Activated CD4-positive, alpha-beta T cell treated with anti-CD3 and anti-CD28 coated beads, Interleukin-2, amount 10 ng/mL, durations not matched to agents 7 days and 5 days (primary cell): ENCODE measurements at regions not wholly inside any gene's neighbourhood (a gene's known extent, or its start where the extent isn't known, plus 50 kb on each side); places are given as distances from the start of the nearest gene placed in this dataset.

Source experiments
- CTCF ChIA-PET: fragments of 350-600 bp; sonication (Branson Sonifier 250); formaldehyde crosslinking; loops from one replicate; lab custom pipeline; 2021; ENCODE audit warnings: antibody characterized with exemption; lab: Charles Lee
- POLR2A ChIA-PET: fragments of 350-600 bp; sonication (Branson Sonifier 250); formaldehyde crosslinking; loops from one replicate; lab custom pipeline; 2021; ENCODE audit warnings: antibody characterized with exemption; lab: Charles Lee
- DNase-seq: peaks from one replicate; pipeline ENCODE4 v3.0.0-alpha.2; 2020
- H3K27ac Mint-ChIP-seq: one replicate; pipeline ENCODE4 v1.8.0; 2021; ENCODE audit warnings: mild to moderate bottlenecking, moderate library complexity, mixed read lengths
- H3K27me3 Mint-ChIP-seq: one replicate; pipeline ENCODE4 v1.8.0; 2021; ENCODE audit warnings: mixed read lengths
- H3K36me3 Mint-ChIP-seq: one replicate; pipeline ENCODE4 v1.8.0; 2021; ENCODE audit warnings: low read depth, mixed read lengths
- H3K4me1 Mint-ChIP-seq: one replicate; pipeline ENCODE4 v1.8.0; 2021; ENCODE audit warnings: mixed read lengths
- H3K4me3 Mint-ChIP-seq: one replicate; pipeline ENCODE4 v1.8.0; 2021; ENCODE audit warnings: mild to moderate bottlenecking, moderate library complexity, mixed read lengths
- H3K9me3 Mint-ChIP-seq: one replicate; pipeline ENCODE4 v1.8.0; 2021; ENCODE audit warnings: mixed read lengths

DNA sequence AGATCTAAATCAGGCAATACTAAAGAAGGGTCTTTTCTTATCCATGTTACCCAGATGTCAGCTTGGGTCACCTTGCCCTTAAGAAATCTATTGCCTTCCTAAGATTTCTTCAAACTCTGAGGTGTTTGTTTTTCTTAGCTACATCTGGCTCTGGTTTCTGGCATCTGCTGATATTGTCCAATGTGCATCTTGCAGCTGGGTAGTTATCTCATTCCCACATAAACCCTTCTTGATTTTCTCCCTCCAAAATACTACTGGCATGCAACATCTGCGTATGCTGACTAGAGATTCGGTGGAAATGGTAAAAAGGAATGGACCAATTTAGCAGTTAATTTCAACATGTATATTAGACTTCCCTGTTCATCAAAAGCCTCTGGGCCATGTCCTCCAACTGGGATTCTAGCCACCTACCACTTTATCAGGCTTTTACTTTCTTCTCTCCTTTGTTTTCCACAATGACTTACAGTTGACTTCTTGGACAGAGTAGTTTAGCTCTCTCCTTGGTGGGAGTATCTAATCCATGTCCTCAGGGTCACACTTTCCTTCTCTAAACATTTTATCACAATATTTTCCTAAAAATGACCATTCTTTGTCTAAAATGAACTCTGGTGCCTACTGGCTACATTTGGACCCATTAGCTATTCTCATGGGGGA, 324.8 kb upstream of the FAR2 start:
- Mint-ChIP-seq H3K4me3 (no peak overlapping the region), H3K36me3 (no peaks in the 10 kb centered on the region), H3K9me3 (no peaks in the 10 kb centered on the region), H3K4me1 (no peaks in the 10 kb centered on the region), H3K27me3 (peaks cover 2% of the 10 kb centered on the region), H3K27ac (no peak overlapping the region)
- CTCF ChIA-PET = interaction anchor here (0.7 kb wide), 1 partner anchor 65 kb away, joined by 3 read pairs; no protein-coding TSS in a partner anchor
- DNase-seq = no peak
- POLR2A ChIA-PET = no interaction called here

- ChIA-PET POLR2A (no interaction called here), CTCF (interaction anchor here (0.7 kb wide), 1 partner anchor 65 kb away, joined by 3 read pairs; no protein-coding TSS in a partner anchor)
- Mint-ChIP-seq H3K27ac (no peak overlapping the region), H3K36me3 (no peaks in the 10 kb centered on the region), H3K9me3 (no peaks in the 10 kb centered on the region), H3K27me3 (peaks cover 2% of the 10 kb centered on the region), H3K4me3 (no peak overlapping the region), H3K4me1 (no peaks in the 10 kb centered on the region)
- DNase-seq = no peak
Observed at GRCh38 chr12:28824849-28825248, 324.2 kb upstream of the FAR2 start.

DNA sequence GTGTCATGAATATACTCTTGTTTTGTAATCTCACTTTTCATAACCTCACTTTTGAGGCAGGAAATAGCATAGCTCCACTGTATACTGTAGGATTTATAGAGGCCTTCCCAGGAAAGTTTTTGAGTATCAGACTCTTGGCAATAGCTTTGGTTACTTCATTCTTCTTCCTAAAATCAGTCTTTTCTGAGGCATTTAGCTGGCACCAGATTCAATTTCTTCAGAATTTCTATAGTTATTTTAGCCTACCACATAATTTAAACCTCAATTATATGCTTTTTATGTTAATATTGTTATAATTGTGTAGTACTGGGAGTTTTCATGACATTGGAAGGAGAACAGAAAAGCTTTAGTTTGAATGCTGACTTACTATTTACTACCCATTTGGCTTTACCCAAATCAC, 322.3 kb upstream of the FAR2 start:
- Mint-ChIP-seq H3K9me3 (no peaks in the 10 kb centered on the region), H3K4me3 (no peak overlapping the region), H3K27me3 (peaks cover 2% of the 10 kb centered on the region), H3K4me1 (no peaks in the 10 kb centered on the region), H3K36me3 (no peaks in the 10 kb centered on the region), H3K27ac (no peak overlapping the region)
- POLR2A ChIA-PET = no interaction called here
- no peak for DNase-seq
- CTCF ChIA-PET = no interaction called here

- Mint-ChIP-seq H3K4me1 (no peaks in the 10 kb centered on the region), H3K27me3 (peaks cover 2% of the 10 kb centered on the region), H3K27ac (no peak overlapping the region), H3K9me3 (no peaks in the 10 kb centered on the region), H3K4me3 (no peak overlapping the region), H3K36me3 (no peaks in the 10 kb centered on the region)
- POLR2A ChIA-PET = no interaction called here
- no peak for DNase-seq
- CTCF ChIA-PET = no interaction called here
Observed at GRCh38 chr12:28827861-28828260, 321.2 kb upstream of the FAR2 start.

DNA sequence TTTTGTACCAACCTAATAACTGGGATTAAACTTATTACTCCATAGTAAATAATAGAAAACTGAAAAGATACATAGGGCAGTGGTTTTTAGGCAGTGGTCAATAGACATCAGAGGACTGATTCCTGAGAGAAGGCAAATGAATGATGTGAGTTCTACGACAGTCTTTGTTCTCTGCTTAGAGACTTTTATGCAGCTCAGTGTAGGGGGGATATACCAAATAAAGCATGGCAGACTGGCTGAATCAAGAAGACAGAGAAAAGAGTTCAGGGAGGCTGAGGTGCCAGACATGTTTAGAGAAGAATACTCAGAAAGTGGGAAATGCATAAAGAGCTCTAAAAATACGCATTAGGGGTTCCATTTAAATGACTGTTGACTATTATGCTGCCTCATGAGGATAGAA, 320.8 kb upstream of the FAR2 start:
- no peaks in the 10 kb centered on the region for H3K36me3 Mint-ChIP-seq
- no peaks in the 10 kb centered on the region for H3K4me1 Mint-ChIP-seq
- no peak for DNase-seq
- peaks cover 2% of the 10 kb centered on the region for H3K27me3 Mint-ChIP-seq
- no peak overlapping the region for H3K4me3 Mint-ChIP-seq
- ChIA-PET POLR2A (no interaction called here), CTCF (no interaction called here)
- H3K9me3 Mint-ChIP-seq = no peaks in the 10 kb centered on the region
- H3K27ac Mint-ChIP-seq = no peak overlapping the region

DNA sequence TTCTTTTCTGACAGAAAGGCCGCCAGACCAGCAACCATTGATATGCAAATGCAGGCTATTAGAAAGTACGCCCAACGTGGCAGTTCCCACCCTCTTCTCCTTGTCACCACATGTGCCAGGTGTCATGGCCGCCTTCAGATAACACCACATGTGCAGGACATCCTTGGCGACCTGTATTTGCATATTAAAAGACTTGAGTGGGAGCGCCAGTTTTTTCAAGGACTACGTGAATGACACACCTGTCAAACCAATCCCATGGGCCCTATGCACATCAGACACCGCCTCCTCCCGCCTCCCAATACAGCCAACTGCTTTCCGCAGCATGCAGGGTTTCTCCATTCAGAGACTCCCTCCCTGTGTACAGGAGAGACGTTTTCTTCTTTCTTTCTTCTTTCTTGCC, 318.6 kb upstream of the FAR2 start:
- Mint-ChIP-seq H3K27me3 (peaks cover 2% of the 10 kb centered on the region), H3K4me1 (no peaks in the 10 kb centered on the region), H3K36me3 (no peaks in the 10 kb centered on the region), H3K27ac (no peak overlapping the region), H3K4me3 (no peak overlapping the region), H3K9me3 (peaks cover 2% of the 10 kb centered on the region)
- ChIA-PET CTCF (no interaction called here), POLR2A (no interaction called here)
- no peak for DNase-seq

DNA sequence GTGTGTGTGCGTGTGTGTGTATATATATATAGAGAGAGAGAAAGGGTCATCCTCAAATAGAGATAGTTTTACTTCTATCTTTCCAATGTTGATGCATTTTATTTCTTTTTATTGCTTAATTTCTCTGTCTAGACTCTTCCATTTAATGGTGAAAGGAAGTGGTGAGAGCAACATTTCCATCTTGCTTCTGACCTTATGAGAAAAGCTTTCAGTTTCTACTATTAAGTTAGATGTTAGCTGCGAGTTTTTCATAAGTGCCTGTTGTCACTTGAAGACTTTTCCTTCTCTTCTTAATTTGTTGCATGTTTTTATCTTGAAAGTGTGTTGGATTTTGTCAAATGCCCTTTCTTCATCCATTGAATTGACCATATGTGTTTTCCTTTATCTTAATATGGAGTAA, 304.4 kb upstream of the FAR2 start:
- Mint-ChIP-seq H3K27me3 (no peaks in the 10 kb centered on the region), H3K4me3 (no peak overlapping the region), H3K4me1 (no peaks in the 10 kb centered on the region), H3K27ac (no peak overlapping the region), H3K9me3 (no peaks in the 10 kb centered on the region), H3K36me3 (no peaks in the 10 kb centered on the region)
- no peak for DNase-seq
- ChIA-PET CTCF (no interaction called here), POLR2A (interaction anchor here (0.7 kb wide), 1 partner anchor 1039 kb away, joined by 4 read pairs; no protein-coding TSS in a partner anchor)

DNA sequence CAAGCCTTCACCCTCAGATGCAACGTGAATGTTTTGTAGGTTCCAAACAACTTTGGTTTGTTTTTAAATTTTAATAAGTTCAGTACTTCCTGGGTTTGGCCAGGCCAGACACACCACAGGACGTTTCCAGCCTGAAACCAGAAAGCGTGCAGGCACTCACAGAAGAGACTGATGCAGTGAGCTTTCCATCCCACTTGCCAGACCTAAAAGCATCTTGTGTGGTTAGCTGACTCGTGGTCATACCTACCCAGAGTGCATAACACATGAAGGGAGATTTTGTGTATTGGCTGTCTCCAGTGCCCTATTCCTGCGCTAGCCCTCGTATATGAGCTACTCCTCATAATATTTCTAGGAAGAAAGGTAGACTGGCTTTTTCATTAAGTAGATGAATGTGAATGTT, 297.3 kb upstream of the FAR2 start:
- DNase-seq = no peak
- no peaks in the 10 kb centered on the region for H3K27me3 Mint-ChIP-seq
- H3K27ac Mint-ChIP-seq = no peak overlapping the region
- ChIA-PET CTCF (no interaction called here), POLR2A (no interaction called here)
- H3K9me3 Mint-ChIP-seq = no peaks in the 10 kb centered on the region
- H3K4me3 Mint-ChIP-seq = no peak overlapping the region
- H3K36me3 Mint-ChIP-seq = no peaks in the 10 kb centered on the region
- no peaks in the 10 kb centered on the region for H3K4me1 Mint-ChIP-seq

DNA sequence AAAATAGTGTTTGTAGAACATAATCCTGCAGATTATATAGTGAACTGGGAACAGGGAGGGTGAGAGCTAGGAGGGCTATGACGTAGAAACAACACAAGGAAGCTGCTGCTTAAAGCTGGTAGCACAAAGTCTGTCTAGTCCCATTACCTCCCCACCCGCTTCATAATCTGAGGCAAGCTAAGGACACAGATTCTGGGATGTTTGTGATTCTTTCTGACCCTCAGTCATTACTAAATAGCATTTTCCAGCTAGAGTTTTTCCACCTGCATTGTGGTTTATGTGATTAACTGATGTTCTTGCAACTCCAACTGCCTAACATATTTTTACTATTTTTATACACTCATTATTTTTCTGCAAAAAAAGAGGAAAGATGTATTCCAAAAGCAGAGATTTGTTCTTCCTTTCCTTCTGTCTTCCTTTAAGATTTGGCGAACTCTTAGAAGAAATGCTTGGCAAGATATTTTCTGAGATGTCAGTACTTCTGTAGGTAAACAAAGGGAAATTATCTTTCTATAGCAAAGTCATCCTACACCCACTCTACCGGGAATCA, 293.2 kb upstream of the FAR2 start:
- no peak overlapping the region for H3K4me3 Mint-ChIP-seq

GRCh38 chr12:28857369-28857768, 291.7 kb upstream of the FAR2 start:
- ChIA-PET POLR2A (no interaction called here), CTCF (no interaction called here)
- Mint-ChIP-seq H3K4me1 (no peaks in the 10 kb centered on the region), H3K4me3 (no peak overlapping the region), H3K27me3 (no peaks in the 10 kb centered on the region), H3K9me3 (no peaks in the 10 kb centered on the region), H3K27ac (no peak overlapping the region), H3K36me3 (no peaks in the 10 kb centered on the region)
- no peak for DNase-seq

More for the DNA sequence above, 293.2 kb upstream of the FAR2 start:
- H3K36me3 Mint-ChIP-seq = no peaks in the 10 kb centered on the region
- H3K27ac Mint-ChIP-seq = no peak overlapping the region
- DNase-seq = no peak
- no peaks in the 10 kb centered on the region for H3K4me1 Mint-ChIP-seq
- CTCF ChIA-PET = interaction anchor here (0.6 kb wide), 1 partner anchor 106 kb away, joined by 3 read pairs; no protein-coding TSS in a partner anchor
- H3K9me3 Mint-ChIP-seq = no peaks in the 10 kb centered on the region
- H3K27me3 Mint-ChIP-seq = no peaks in the 10 kb centered on the region
- POLR2A ChIA-PET = no interaction called here

DNA sequence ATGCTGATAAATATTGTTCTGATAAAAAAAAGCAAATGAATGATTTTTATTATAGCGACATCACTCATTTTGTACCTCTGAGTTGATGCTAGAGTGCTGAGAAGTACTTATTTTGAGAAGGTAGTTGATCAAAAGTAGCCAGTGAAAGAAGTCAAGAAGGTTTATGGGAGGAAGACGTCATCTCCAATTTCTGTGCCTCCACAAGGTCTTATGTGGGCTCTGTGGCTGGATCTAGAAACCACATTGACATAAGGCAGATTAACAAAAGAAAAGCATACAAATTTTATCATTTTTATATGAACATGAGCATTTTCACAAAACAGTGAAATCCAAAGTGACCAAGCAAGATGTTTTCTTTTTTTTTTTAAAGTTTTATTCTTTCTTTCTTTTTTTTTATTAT, 289.5 kb upstream of the FAR2 start:
- Mint-ChIP-seq H3K4me3 (no peak overlapping the region), H3K27me3 (no peaks in the 10 kb centered on the region)
- CTCF ChIA-PET = no interaction called here

DNA sequence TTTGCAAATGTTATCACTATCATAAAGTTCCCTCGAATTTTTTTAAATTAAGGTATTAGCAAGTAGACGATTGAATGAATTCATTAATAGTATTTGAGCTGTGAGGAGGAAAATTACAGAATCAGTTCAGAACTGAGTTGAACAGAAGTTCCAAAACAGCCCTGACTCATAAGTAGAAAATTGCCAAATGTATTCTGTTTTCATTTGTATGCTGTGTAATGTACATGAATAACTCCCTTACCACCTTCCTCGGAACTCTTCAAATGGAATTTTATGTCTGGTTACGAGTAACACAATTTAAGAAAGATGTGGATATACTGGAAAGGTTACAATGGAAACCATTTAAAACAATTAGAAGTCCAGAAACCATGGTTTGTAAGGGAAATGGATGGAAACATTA, 283.3 kb upstream of the FAR2 start:
- ChIA-PET POLR2A (no interaction called here), CTCF (no interaction called here)
- H3K27me3 Mint-ChIP-seq = peaks cover 3% of the 10 kb centered on the region
- H3K36me3 Mint-ChIP-seq = no peaks in the 10 kb centered on the region
- no peak for DNase-seq
- no peak overlapping the region for H3K4me3 Mint-ChIP-seq
- H3K9me3 Mint-ChIP-seq = no peaks in the 10 kb centered on the region
- H3K4me1 Mint-ChIP-seq = no peaks in the 10 kb centered on the region
- H3K27ac Mint-ChIP-seq = no peak overlapping the region

More for the DNA sequence above, 289.5 kb upstream of the FAR2 start:
- POLR2A ChIA-PET = no interaction called here
- Mint-ChIP-seq H3K27ac (no peak overlapping the region), H3K36me3 (no peaks in the 10 kb centered on the region), H3K4me1 (no peaks in the 10 kb centered on the region), H3K9me3 (no peaks in the 10 kb centered on the region)
- DNase-seq = no peak

GRCh38 chr12:28866296-28866695, 282.8 kb upstream of the FAR2 start:
- Mint-ChIP-seq H3K36me3 (no peaks in the 10 kb centered on the region), H3K27me3 (peaks cover 3% of the 10 kb centered on the region), H3K27ac (no peak overlapping the region), H3K9me3 (no peaks in the 10 kb centered on the region), H3K4me1 (no peaks in the 10 kb centered on the region), H3K4me3 (no peak overlapping the region)
- ChIA-PET POLR2A (no interaction called here), CTCF (interaction anchor here (0.6 to 0.7 kb wide), 2 partner anchors 64 to 1111 kb away, joined by 3 to 4 read pairs; no protein-coding TSS in a partner anchor)
- DNase-seq = no peak
